ENCODE measurements at regions not wholly inside any gene's neighbourhood (a gene's known extent, or its start where the extent isn't known, plus 50 kb on each side); places are given as distances from the start of the nearest gene placed in this dataset.

GRCh38 chr16:86050111-86050510 lies 151.1 kb downstream of the IRF8 start:
- intact Hi-C loops (cut with micrococcal nuclease), result no loop called here
- Histone ChIP-seq H3K79me2 (ENCODE audit: insufficient read depth, low read length) (no peaks in the 10 kb centered on the region), H3K9ac (ENCODE audit: low read length) (no peak overlapping the region), H3K27ac (ENCODE audit: low read depth, low read length) (no peak overlapping the region), H2AFZ (ENCODE audit: low read depth, low read length, poor library complexity, severe bottlenecking) (no peak overlapping the region), H4K20me1 (ENCODE audit: insufficient read depth) (no peaks in the 10 kb centered on the region), H3K36me3 (ENCODE audit: control insufficient read depth in 1 of 2, insufficient read depth in 2 of 2, low read length in 2 of 2) (no peaks in the 10 kb centered on the region), H3K9me3 (ENCODE audit: control insufficient read depth in 1 of 2, insufficient read depth in 1 of 2, low read depth in 1 of 2, low read length in 2 of 2) (no peaks in the 10 kb centered on the region), H3K4me3 (replicated peaks in 1 of 2; ENCODE audit: low read depth in 1 of 2, low read length in 2 of 2) (no peak overlapping the region), H3K9me2 (ENCODE audit: insufficient read depth) (no peaks in the 10 kb centered on the region), H3K27me3 (ENCODE audit: insufficient read depth, low read length) (peaks cover 29% of the 10 kb centered on the region), H3K4me2 (ENCODE audit: low read length) (no peak overlapping the region), H3K4me1 (ENCODE audit: control insufficient read depth in 1 of 2, insufficient read depth in 2 of 2, low read length in 2 of 2) (no peaks in the 10 kb centered on the region)
- BruUV-seq (replicated peaks), result no TSS peak
- TF ChIP-seq JUND (IDR thresholded peaks at IDR 0.05), result no peak
- TF ChIP-seq, protein P1, sequence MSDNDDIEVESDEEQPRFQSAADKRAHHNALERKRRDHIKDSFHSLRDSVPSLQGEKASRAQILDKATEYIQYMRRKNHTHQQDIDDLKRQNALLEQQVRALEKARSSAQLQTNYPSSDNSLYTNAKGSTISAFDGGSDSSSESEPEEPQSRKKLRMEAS (IDR thresholded peaks at IDR 0.05), result no peak
- no peak for TF ChIP-seq ELF1 (IDR thresholded peaks at IDR 0.05; ENCODE audit: borderline replicate concordance, low read depth)
- no peak for TF ChIP-seq RAD21 (IDR thresholded peaks at IDR 0.05; ENCODE audit: low read depth)
- TF ChIP-seq POLR2A (IDR thresholded peaks at IDR 0.05; ENCODE audit: borderline replicate concordance, extremely low read depth, insufficient read depth, insufficient read length), result no peak
- TF ChIP-seq YY1 (IDR thresholded peaks at IDR 0.05; ENCODE audit: extremely low read depth, insufficient replicate concordance, low read depth, low read length), result no peak
- TF ChIP-seq EGR1 (IDR thresholded peaks at IDR 0.05; ENCODE audit: low read depth), result no peak
- TF ChIP-seq TCF7L2 (IDR thresholded peaks at IDR 0.05; ENCODE audit: borderline replicate concordance, extremely low read depth, insufficient read depth, insufficient read length), result no peak
- TF ChIP-seq EZH2phosphoT487 (IDR thresholded peaks at IDR 0.05; ENCODE audit: borderline replicate concordance), result no peak
- TF ChIP-seq FOSL1 (IDR thresholded peaks at IDR 0.05; ENCODE audit: low read depth), result no peak
- no peak for TF ChIP-seq ZNF274 (IDR thresholded peaks at IDR 0.05; ENCODE audit: low read depth, low read length)
- no peak for TF ChIP-seq CBX3 (IDR thresholded peaks at IDR 0.05; ENCODE audit: low read depth)
- DNase-seq (ENCODE audit: low read depth, low spot score) (no peak), ATAC-seq (no peak)
- POLR2A ChIA-PET, result no interaction called here
- CTCF ChIA-PET, result interaction anchor here (1.7 to 2.7 kb wide), 3 partner anchors 203 to 467 kb away, joined by 6 to 15 read pairs (median 7); no protein-coding TSS in a partner anchor
- RAD21 ChIA-PET (ENCODE audit: low non-redundant PET in 1 of 2, low total read pairs in 2 of 2, uncharacterized antibody in 2 of 2, unreplicated experiment in 2 of 2), result no interaction called here
